NCI-H82 treated with DMSO at 0.1 percent for 48 hours (cell line): ENCODE measurements at regions not wholly inside any gene's neighbourhood (a gene's known extent, or its start where the extent isn't known, plus 50 kb on each side); places are given as distances from the start of the nearest gene placed in this dataset.
"Not testable (repeated sequence)": the region's sequence is repeated elsewhere in the genome, so short reads cannot be mapped to it uniquely, and the experiment has no call there.

Experiments used
- DNase-seq: peaks from one replicate; lab custom pipeline; 2025; ENCODE audit not compliant: unreplicated experiment; lab: John Stamatoyannopoulos, UW

DNA sequence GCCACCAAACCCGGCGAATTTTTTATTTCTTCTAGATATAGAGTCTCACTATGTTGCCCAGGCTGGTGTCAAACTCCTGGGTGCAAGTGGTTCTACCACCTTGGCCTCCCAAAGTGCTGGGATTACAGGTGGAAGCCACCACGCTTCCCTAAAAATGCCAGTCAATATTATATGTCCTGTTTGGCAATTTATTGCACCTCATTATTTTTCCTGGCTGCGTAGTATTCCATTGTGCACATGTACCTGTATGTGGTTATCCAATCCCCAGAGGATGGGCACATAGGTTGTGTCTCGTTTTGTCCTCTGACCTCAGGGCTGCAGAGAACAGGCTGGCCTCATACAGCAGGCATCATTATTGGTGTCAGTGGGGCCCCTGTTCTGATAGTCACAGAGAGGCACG is 181.7 kb downstream of the C9orf50 start:
- no peak for DNase-seq

DNA sequence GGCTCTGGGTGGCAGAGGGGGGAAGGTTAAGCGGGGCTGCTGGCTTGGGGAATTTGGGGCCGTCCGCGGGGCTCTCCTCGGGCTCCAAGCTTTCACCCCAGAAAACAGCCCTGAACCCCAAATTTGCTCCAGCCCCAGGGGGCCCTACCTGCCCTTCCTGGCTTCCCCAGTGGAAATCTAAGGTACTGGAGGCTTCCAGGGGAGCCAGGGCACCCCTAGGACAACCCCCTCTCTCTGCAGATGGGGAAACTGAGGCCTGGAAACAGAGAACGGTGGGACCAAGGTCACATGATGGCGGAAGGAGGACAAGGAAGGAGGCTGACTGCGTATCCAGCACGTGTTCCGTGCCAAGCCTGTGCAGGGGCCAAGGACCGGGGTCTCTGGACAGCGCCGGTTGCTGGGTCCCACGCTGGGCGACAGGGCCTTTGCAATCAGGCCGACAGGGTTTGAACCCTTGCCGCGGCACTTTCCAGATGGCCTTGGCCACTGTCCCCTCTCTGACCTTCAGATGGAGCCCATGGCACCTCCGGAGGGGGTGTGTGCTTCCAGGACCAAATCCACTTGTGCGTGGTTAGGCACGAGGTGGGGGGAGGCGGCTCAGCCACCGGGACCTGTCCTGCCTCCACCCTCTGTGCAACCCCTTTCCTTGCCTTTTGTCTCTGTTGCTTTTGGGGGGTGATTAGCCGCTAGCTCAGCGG is 183.1 kb downstream of the C9orf50 start:
- no peak for DNase-seq

DNA sequence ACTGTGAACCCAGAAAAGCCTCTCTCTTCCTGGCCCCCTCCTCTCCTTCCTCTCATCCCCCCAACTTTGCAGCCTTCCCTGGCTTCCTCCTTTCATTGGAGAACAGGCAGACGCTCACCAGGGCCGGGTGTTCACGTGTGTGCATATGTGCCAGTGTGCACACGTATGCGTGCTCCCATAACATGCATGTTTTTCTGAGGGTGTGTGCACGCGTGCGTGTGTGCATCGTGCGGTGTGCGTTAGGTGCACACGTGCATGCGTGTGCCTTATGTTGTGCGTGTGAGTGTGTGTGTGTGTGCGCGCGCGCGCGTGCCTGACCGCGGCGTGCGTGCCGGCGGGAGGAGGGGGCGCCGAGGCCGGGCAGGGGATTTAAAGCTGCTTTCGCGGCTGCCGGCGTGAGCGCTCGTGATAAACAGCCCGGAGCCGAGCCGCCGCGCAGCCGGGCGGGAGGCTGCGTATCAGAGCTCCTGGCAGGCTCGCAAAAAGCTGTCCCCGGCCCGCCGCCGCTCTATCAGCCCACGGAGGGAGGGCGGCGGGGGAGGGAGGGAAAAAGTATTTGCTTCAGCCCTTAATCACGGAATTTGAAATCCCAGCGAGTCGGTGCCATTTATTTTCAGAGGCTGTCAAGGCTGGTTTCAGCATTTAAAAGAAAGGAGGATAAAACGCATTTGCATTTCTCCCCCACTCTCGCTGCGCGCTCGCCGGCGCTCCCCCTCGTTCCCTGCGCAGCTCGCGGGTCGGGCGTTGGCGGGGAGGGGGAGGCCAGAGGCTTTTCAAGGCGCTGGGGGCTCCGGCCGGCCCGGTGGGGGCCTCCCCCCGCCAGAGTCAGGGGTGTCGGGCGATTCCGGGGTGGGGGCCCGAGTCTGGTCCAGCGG is 183.9 kb downstream of the C9orf50 start:
- peak; percentile 50 for DNase-seq

GRCh38 chr9:129435988-129436717 is 184.7 kb downstream of the C9orf50 start:
- DNase-seq, result no peak

- no peak for DNase-seq
These were observed 185.6 kb downstream of the C9orf50 start for GRCh38 chr9:129435291-129435690.

GRCh38 chr9:129434187-129434586 is 186.7 kb downstream of the C9orf50 start:
- no peak for DNase-seq

DNA sequence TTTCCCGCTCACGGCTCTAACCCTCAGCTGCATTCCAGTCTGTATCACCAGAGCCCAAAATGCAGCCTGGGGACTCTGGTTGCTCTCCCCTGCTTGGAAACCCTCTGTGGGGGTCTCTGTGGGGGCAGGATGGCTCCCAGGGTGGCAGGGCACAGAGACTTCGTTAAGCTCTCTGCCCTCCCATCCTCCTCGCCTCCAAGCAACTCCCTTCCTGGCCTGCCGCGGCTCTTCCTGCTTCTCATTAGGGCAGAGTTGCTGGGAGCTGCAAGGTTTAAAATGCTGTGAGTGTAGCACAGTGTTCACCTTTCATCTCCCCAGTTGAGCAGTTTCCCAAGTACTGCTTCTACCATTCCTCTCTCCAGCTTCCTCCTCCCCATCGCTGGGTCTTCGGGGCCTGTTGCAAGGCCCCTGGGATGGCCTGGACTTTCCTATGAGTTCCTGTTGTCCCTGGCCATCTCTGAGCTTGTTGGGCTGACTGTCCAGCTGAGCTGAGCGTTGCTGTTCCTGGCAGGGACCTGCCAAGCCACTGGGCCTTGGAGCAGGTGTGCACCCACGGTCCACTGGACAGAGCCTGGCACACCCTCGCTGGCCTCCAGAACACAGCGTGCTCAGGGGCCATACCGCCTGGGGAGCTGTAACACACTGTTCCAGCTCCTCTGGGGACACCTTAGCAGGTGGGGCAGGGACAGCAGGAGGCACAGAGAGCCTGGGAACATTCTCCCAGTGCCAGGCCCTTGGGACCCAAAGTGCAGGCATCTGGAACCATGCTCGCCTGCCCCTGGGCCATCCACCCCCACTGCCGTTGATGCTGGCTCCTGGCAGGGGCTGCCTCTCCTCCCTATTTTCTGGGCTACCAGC is 188.4 kb downstream of the C9orf50 start:
- no peak for DNase-seq

DNA sequence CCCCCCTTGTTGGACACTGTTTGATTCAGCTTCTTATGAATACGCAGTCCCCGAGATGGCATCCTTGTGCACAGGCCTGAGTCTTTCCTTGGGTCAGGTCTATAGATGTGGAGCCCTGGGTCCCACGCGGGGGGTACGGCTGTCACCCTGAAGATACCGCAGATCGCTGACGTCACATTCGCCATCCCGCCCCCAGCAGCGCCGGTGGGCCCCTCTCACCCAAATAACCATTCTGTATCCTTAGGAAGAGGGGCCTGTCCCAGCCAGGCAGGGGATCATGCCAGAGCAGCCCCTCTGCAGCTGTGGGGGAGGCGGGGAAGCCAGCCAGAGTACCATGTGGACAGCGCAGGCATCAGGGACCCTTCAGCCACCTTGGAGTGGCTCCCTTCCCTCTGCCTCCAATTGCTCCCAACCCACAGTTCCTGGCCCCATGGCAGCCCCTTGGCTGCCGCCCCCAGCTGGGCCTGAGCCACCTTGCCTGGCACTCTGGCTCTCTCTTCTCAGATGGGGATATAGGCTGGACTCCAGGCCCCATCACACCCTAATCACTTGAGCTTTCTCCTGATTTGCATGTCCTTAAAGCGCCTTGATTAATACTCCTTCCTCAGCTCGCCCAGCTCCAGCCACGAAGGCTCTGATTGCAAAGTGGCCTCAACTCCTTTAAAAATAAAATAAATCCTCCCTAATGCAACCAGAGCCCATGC is 189.8 kb downstream of the C9orf50 start:
- no peak for DNase-seq

DNA sequence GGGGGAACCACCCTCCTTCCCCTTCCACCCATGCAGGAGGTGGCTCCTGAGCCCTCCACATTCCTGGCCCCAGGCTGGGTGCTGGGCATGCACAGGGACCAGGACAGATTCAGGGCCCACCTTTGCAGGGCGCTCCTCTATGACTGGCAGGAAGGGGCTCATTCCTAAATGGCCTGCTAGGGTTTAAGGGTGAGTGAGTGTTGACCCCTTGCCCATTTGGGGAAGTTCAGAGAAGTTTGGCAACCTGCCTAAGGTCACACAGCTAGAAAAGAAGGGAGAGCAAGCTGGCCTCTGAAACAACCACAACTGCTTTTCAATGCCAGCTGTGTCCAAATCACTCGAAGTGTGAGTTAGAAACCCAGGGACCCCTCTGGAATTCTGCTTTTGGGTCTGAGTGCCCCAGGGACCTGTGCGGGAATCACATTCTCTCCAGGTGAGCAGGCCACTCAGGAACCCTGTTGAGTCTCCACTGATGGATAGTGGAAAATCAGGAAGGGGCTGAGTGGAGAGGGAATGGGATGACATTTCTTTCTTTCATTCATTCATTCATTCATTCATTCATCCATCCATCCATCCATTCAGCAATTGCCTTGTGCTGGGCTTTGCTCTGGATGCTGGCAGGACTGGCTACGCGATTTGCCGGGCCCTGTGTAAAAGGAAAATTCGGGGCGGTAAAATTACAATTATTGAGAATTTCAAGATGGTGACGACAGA is 191.9 kb downstream of the C9orf50 start:
- DNase-seq, result no peak

GRCh38 chr9:129427149-129427548 is 193.8 kb downstream of the C9orf50 start:
- no peak for DNase-seq

DNA sequence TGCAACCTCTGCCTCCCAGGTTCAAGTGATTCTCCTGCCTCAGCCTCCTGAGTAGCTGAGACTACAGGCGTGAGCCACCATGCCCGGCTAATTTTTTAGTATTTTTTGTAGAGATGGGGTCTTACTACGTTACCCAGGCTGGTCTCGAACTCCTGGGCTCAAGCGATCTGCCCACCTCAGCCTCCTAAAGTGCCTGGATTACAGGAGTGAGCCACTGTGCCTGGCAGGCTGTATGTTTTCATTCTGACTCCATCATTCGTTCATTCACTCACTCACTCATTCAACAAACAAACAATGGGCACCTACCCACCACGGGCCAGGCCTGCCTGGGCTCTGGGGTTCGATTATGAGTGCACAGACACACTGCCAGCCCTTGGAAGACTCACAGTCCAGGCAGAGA is 197.1 kb downstream of the C9orf50 start:
- DNase-seq, result not testable (repeated sequence)

GRCh38 chr9:129423216-129423615 is 197.7 kb downstream of the C9orf50 start:
- DNase-seq, result no peak

DNA sequence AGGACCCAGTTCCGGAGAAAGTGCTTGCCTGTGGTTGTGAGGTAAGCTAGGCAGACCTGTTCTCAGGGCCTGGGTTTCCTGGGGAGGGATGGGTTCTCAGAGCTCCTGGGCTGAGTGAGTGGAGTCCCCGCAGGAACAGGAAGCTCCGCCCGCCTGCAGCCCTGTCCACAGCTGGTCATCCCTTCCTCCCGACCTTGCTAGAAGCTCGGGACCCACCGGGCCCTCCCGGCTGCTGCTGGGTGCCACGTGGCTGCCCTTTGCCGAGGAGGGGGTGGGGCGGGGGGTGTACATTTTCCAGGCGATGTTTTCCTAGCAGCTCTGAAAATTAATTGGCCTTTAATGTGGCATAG is 198.1 kb downstream of the C9orf50 start:
- no peak for DNase-seq

GRCh38 chr9:129422032-129422842 is 198.7 kb downstream of the C9orf50 start:
- no peak for DNase-seq

DNA sequence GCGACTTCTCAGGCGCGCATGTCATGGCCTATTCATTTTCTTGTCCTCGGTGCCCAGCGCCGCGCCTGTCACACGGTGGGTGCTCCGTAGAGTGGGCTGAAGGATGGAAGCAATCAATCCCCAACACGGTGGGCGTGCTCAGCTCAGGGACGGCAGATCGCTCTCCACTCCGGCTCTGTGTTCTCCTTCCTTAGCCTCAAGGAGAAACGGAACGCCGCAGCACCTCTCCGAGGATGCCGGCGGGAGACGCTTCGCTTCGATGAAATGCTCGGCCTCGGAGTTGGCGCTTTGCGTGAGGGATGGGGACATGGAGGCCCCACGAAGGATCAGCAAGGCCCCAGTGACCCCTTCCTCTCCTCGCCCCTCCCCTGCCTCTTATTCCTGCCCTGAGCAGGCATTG is 199.5 kb downstream of the C9orf50 start:
- DNase-seq, result no peak

DNA sequence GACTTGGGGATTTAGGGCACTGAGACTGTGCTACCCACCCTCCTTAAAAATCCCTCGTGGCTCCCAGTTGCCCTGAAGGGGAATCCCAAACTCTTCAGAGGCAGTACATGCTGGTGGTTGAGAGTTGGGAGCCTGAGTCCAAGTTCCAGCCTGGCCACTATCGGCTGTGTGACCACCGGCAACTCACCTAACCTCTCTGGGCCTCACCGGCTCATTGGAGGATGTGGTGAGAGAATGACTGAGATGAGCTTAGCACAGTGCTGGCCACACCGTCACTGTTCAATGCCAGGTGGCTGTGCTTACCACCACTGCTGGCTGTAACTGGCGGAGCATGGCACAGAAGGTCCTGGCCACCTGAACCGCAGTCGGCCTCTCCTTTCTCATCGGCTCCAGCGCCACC is 200.2 kb downstream of the C9orf50 start:
- no peak for DNase-seq

DNA sequence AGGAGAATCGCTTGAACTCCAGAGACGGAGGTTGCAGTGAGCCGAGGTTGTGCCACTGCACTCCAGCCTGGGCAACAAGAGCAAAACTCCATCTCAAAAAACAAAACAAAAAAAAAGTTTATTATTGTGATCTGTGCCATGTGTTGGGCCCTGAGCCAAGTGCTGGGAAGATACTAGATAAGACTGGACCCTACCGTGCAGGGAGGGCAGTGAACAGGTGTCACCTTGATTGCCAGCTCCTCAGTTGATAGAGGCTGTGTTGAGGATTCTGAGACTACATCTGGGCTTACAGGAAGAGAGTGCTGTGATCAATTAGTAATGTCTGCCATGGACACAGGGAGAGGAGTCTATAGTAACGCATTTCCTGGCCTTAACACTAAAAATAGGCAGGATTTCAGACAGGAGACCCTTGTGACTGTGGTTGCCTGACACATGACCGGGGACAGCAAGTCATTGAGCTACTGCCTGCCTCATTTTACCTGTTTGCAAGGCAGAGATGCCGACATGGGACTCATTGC is 201.5 kb downstream of the C9orf50 start:
- no peak for DNase-seq

DNA sequence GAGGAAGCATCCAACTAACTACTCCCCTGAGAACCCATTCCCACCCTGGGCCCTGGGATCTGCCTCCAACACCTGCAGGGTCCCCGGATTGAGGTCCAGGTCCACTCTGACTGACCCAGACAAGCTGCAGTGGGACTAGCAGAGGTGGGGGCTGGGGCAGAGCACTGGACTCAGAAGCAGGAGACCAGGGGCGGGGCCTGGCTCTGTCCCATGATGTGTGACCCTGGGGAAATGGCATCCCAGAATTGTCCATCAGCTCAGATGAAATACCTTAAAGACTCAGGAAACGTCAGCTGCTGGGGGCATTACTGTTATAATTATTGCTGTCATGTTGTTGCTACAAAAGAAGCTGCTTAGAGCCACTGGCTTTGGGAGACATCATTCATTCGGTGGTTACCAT is 202.4 kb downstream of the C9orf50 start:
- DNase-seq, result no peak
